ENCODE measurements at regions not wholly inside any gene's neighbourhood (a gene's known extent, or its start where the extent isn't known, plus 50 kb on each side); places are given as distances from the start of the nearest gene placed in this dataset.

GRCh38 chr17:13833921-13834320, 232.2 kb upstream of the HS3ST3A1 start:
- TF ChIP-seq SUZ12 (IDR thresholded peaks at IDR 0.05) (no peak), NFRKB (IDR thresholded peaks at IDR 0.05) (no peak), BHLHE40 (IDR thresholded peaks at IDR 0.05; ENCODE audit: borderline replicate concordance) (no peak), FOXA1 (IDR thresholded peaks at IDR 0.05) (no peak), FOXM1 (IDR thresholded peaks at IDR 0.05; ENCODE audit: borderline replicate concordance) (no peak), HDGF (IDR thresholded peaks at IDR 0.05; ENCODE audit: borderline replicate concordance) (no peak), TARDBP (IDR thresholded peaks at IDR 0.05) (no peak), FOXK2 (IDR thresholded peaks at IDR 0.05) (no peak), CTBP1 (IDR thresholded peaks at IDR 0.05; ENCODE audit: borderline replicate concordance) (no peak), SP1 (IDR thresholded peaks at IDR 0.05) (no peak), L3MBTL2 (conservative IDR thresholded peaks at IDR 0.05) (no peak), ZNF384 (IDR thresholded peaks at IDR 0.05) (no peak), ARNT (IDR thresholded peaks at IDR 0.05) (no peak)
